M059J (cell line): ENCODE measurements at regions not wholly inside any gene's neighbourhood (a gene's known extent, or its start where the extent isn't known, plus 50 kb on each side); places are given as distances from the start of the nearest gene placed in this dataset.
"Not testable (repeated sequence)": the region's sequence is repeated elsewhere in the genome, so short reads cannot be mapped to it uniquely, and the experiment has no call there.

Source experiments
- DNase-seq: peaks from one replicate; pipeline ENCODE4 v3.0.0-alpha.2; 2012; ENCODE audit warnings: low read depth

GRCh38 chr12:105880824-105881388 is 257.8 kb downstream of the NUAK1 start:
- DNase-seq, result no peak

DNA sequence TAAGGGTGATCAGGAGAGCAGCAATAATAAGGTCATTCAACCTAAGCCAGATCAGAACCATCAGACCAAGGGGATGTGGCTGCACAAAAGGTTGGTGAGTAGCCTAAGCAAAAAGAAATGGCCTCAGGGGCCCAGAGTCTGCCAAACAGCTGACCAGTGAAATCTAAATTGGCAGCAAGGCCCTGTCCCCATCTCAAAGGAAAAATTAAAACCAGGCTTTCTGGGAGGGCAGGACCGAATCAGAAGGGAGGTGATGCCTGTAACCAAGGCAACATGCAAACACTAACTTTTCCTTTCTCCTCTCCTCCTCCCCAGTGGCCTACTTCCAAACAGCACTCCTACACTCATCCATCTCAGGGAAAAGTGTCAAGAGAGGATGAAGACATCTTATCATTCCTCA is 256.4 kb downstream of the NUAK1 start:
- DNase-seq, result peak; percentile 88

DNA sequence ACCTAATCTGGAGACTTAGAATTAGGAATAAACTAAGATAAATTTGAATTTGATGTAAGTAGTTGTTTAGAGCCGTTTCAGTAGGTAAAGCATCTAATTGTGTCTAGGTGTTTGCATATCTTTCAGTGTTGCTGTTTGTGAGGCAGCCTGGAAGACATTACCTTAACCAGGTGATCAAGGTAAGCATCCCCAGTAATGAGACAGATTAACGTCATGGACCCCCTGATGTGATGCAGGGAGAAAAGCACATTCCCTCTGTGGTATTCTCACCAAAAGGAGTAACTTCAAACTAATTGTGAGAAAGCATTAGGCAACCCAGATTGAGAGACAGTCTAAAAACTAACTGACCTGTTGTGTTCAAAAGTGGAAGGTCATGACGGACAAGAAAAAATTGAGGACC is 251.6 kb downstream of the NUAK1 start:
- no peak for DNase-seq

DNA sequence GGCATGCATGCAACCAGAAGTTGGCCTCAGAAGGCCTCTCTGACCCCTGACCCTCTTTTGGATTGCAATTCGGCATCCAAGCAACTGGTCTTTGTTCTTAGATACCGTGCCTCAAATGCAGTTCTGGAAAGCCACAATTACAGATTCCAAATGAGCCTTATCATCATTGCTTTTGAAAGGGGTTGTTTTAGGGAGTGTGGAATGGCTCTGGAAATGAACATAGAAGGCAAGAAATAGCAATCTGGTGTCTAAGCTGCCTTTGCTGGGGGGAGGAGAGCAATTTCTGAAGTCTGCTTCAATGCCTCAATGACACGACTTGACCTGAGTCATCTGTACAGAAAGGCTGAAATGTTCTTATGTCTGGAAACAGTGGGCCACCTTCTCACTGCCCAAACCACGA is 250.1 kb downstream of the NUAK1 start:
- peak; percentile 29 for DNase-seq

- DNase-seq, result no peak
Observed at GRCh38 chr12:105892362-105892910, 246.3 kb downstream of the NUAK1 start.

- DNase-seq, result not testable (repeated sequence)
Observed at GRCh38 chr12:105895197-105895832, 243.4 kb downstream of the NUAK1 start.

GRCh38 chr12:105897311-105897725 is 241.4 kb downstream of the NUAK1 start:
- no peak for DNase-seq

DNA sequence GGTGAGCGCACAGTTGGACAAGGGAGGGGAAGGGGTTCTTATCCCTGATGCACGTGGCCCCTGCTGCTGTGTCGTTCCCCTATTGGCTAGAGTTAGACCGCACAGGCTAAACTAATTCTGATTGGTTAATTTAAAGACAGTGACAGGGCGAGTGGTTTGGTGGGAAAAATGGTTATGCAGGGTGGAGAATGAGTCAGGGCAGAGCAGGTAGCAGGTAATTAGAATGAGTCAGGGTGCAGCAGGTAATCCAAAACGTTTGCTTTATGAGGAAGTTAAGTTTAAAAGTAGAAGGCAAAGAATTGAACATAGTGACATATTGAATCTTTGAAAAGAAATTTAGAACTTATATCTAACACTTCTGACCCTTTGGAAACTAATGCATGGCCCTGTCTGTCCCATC is 240.5 kb downstream of the NUAK1 start:
- DNase-seq, result not testable (repeated sequence)

DNA sequence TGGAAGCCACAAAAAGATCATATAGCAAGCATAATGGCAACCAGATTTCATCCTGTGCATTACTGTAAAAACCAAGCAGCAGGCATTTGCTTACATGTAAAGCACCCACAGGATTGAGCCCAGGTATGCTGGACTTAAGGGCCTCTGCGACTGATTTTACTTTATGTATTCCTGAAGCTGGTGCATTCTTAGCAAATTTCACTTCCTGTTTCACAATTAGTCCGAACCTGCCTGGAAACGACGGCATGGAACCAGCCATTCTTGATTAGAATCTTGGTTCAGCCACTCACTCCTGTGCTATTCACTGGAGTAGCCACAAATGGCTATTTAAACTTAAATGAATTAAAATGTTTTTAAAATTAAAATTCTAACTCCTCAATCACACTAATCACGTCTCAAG is 239.2 kb downstream of the NUAK1 start:
- no peak for DNase-seq

GRCh38 chr12:105906561-105906960 is 232.2 kb downstream of the NUAK1 start:
- DNase-seq, result no peak

- DNase-seq, result no peak
Observed at GRCh38 chr12:105907982-105908381, 230.8 kb downstream of the NUAK1 start.

DNA sequence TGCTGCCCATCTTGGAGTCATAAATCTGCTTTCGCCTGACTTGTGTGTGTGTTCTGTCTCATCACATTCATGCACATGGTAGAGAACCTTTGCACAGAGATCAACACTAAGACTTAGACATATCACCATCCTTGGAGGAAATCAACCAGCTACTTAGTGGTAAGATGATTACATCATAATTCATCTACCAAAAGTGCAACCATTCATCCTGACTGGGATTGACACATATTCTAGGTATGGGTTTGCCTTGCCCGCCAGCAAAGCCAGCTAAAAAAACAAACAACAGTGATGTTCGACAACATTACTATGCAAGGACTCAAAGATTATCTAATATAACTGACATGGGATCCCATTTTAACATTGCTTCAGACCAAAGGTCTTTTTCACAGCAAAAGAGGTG is 228.7 kb downstream of the NUAK1 start:
- DNase-seq, result peak; percentile 34

- peak; percentile 20 for DNase-seq
Observed at GRCh38 chr12:105911966-105912365, 226.8 kb downstream of the NUAK1 start.

GRCh38 chr12:105912882-105913678 is 225.7 kb downstream of the NUAK1 start:
- no peak for DNase-seq

DNA sequence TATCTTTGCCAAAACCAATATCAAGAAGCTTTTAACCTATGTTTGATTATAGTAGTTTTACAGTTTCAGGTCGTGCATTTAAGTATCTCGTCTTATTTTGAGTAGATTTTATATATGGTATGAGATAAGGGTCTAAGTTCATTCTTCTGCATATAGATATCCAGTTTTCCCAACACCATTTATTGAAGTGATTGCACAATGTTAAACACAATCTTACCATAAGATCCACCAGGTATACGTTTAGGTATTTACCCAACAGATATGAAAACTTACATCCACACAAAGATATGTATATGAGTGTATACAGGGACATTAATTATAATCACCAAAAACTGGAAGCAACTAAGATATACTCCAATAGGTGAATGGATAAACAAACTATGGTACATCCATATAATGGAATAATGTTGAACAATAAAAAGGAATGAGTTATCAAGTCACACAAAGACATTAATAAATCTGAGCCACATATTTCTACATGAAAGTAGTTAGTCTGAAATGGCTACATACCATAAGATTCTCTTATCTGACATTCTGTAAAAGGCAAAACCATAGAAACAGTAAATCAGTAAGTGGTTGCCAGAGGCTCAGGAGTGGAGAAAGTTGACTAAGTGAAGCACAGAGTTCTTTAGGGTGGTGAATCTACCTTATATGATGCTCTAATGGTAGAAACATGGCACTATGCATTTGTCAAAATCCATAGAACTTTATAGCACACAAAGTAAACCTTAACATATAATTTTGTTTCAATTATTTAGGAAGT is 222.6 kb downstream of the NUAK1 start:
- DNase-seq, result no peak

DNA sequence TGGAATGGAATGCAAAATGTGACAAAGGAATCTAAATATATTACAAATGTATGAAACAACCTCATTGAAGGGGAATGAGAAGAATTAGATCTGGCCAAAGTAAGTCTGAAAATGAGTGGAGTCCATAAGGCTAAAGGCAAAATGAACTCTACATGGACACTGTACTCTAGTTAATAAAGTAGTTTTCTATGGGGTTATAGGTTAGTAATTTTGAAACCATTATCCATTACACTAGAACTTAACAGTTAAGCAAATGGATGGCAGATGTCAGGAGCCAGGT is 222.1 kb downstream of the NUAK1 start:
- DNase-seq, result no peak

DNA sequence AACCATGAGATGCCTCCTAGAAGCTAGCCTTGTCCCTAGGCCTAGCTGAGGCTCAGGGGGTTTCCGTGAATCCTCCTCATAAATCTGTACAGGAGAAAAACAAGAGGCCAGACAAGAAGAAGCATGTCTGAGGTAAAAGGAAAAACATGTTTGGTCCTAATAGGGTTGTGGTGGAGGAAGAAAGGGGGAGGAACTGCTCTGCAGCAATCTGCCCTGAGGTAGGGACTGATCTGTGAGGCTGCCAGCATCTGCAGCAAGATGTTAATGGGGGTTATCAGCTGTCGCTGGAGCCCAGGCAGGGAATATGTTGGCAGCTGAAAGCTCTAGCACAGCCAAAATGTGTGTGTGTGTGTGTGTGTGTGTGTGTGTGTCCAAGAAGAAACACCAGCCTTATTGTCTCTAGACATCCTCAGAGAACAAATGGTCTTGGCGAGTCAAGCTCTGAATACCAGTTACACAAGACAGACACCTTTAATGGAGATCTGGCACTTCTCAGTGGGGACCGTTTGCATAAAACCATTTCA is 218.5 kb downstream of the NUAK1 start:
- DNase-seq, result no peak

DNA sequence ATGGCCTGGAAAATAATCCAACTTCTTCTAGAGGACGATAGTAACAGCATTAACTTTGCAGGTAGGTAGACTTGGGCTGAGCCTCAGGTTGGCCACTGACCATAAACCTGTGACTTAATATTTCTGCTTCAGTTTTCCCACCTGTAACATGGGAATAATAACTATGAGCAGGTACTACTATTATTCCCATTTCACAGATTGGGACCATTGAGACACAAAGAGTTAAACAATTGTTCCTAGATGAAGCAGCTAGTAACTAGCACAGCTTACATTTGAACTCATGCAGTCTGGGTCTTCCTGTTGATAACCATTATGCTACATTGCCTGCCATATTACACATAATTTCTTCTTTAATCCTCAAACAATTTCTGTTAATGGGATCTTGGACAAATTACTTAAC is 217.7 kb downstream of the NUAK1 start:
- no peak for DNase-seq

DNA sequence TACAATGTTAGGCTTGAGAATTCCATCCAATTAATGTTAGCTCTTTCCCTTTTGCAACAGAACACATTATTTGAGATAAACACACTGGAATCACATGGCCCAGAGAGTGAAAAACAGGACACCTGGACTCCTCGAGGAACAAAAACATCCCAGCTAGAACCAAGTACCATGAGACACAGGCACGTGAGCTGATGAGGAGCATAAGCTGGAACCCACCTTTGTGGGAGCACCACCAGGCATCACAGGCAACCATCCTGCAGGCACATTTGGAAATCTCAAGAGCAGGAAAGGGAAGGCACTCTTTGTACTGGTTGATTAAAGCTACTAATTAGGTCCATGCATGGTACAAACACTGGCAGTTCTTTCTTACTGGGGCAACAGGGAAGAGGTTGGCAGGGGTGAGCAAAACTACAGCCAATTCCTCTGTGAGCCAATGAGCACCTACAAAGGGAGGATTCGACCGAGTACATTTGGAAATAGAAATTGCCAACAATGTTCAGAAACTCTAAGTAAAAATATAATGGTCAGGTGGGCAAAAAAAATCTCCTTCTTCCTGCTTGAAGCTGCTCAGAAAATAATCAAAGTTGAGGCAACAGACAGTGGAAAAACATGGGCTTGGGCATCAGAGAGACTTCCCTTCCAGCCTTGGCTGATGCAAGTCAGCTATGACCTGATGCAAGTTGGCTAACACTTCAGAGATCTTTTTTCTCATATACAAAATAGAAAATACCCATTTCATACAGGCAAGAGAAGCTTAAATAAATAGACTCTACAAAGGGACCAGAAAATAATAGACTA is 216.7 kb downstream of the NUAK1 start:
- no peak for DNase-seq

GRCh38 chr12:105922670-105923102 is 216.1 kb downstream of the NUAK1 start:
- DNase-seq, result peak; percentile 62

DNA sequence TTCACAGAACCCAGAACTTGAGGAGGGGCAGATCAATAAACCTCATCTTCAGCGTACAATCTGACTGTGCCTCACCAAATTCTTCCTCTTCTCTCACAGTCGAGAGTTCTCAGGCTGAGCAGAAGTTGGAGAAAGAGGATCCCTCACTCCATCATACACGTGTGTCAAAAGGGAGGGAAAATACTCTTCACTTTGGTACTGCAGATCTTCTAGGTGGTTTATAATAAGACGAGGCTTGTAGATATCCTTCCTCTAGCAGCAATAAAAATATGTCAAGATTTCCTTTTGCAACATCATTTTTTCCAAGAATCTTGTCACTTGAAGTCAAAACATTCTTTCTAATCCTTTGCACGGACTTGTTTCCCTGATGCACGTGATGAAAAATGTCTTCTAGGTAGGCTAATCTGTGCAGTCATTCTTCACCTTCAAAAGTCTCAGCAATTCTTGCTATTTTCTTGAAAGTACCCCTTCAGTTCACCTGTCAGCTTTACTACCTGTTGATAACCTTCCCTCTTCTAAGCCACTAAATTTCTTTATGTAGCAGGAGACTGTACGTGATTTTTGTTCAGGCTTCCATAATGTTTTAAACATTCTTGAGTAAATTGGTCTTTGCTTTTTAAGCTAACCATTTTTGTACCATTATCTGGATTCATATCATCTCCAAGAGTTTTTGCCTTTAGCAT is 214.1 kb downstream of the NUAK1 start:
- no peak for DNase-seq
